HG03378 (cell line): ENCODE measurements at regions not wholly inside any gene's neighbourhood (a gene's known extent, or its start where the extent isn't known, plus 50 kb on each side); places are given as distances from the start of the nearest gene placed in this dataset.

Source experiments
- ATAC-seq: cut with Tn5 transposase; IDR thresholded peaks from one replicate; pipeline ENCODE4 v1.9.1; 2021; ENCODE audit warnings: mild to moderate bottlenecking, moderate library complexity; ENCODE audit not compliant: unreplicated experiment

DNA sequence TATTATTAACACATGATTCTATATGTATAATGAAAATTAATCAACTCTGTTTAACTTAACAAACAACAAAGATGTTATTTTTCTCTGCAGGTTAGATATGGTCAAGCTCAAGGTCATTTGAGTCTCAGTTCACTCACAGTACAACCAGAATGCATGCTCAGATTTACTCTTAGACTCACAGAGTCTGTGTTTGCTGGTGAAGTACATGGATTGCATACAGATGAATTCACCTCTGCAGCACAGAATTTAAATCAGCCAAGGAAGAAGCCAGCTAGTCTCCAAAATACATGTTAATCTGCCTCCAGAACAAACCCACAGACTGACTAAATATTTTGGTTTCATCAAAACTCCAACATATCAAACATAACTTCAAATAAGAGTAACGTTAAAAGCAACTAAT lies 424.5 kb downstream of the RAD51AP2 start:
- no peak for ATAC-seq

DNA sequence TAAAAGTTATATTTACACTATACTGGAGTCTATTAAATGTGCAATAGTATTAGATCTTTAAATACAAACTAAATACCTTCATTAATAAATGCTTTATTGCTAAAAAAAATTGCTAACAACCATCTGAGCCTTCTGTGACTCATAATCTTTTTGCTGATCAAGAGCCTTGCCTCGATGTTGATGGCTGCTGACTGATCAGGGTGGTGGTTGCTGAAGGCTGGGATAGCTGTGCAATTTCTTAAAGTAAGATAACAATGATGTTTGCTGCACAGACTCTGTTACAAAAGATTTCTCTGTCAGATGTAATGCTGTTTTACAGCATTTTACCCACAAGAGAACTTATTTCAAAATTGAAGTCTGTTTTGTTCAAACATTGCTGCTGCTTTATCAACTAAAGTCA lies 421.4 kb upstream of the CYRIA start:
- no peak for ATAC-seq

DNA sequence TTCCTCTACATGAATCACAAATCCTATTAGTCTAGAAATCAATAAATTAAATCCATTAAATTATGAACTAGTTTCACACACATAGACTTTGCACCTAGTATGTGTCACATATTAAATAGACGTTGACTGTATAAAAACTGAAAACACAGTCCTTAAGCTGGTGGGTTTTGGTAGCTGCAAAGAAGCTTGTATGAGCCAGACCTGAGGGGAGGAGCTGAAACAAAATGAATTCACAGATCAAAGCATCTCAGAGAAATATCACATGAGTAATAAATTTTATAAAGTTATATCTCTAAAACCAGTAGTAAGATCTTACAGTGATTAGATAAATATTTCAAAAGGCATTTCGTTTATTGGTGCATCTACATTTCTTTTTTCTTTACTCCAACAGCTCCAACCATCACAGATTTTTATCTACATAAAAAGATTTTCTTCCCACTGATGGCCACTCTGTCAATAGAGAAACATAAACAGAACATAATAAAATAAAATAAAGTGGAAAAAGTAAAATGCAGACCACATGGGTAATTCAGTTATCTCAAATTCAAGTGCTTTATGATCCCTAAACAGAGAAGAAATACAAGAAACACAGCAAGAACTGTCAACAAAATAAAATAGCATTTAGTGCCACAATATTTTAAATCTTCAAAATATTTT lies 420.0 kb upstream of the CYRIA start:
- ATAC-seq = no peak

DNA sequence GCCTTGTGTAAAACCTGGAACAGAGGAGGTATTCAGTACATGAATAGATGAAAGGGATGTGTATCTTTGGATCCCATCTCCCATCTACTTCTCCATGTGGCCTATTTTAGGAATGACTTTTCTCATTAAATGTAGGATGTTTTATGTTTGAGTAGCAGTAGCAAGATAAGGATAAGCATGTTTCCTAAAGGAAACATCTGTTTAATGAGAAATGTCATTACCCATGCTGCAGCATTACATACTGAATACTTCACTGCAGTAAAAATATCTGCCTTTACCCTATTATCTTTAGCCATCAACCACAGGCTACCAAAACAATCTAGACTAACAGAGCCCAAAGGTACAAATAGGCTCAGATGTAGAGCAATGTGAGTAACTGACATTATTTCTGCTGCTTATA lies 419.2 kb upstream of the CYRIA start:
- no peak for ATAC-seq

DNA sequence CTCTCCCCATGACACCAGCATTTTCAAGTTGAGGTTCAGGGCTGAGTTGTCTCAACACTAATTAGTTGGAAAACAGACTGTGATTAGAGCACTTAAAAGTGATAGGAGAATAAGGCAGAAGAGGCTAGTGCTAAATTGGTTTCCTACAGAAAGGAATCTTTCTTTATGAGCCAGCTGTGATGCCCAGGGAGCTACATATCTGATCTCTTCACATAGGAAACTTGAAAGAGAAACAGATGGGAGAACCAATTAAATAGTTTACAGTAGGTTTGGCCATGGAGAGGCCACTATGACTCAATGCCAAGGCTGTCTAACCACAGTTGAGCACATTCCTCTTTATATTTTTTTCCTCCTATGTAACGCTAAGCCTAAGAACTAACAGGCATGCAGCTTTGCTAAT lies 418.3 kb upstream of the CYRIA start:
- ATAC-seq = no peak

DNA sequence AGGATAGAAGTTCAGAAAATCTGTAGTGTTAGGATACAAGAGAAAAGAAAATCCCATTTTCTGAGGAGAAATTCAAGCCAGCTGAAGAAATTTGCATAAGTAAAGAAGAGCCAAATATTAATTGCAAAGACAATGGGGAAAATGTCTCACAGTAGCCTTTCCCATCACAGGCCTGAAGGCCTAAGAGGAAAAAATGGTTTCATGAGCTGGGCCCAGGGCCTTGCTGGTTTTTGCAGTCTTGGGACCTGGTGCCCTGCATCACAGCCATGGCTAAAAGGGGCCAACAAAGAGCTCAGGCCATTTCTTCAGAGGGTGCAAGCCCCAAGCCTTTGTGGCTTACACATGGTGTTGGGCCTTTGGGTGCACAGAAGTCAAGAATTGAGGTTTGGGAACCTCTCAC lies 413.6 kb upstream of the CYRIA start:
- ATAC-seq = no peak

DNA sequence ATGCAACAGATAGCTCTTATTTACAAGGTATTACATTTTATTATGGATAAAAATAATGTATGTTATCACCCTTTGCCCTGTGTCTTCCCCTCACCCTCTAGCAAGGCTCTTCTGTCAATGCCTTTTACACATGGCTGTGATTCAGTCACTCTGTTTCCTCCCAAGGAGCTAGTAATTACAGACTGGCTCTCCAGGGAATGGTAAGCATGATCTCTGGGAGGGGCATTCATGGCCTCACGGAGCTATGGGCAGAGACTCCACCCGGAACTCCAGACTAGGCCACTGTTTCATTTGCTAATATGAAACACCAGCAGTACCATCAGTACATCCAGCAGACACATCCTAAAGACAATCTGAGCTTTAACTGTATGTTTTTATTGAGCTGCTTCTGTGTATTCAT lies 410.9 kb upstream of the CYRIA start:
- no peak for ATAC-seq

DNA sequence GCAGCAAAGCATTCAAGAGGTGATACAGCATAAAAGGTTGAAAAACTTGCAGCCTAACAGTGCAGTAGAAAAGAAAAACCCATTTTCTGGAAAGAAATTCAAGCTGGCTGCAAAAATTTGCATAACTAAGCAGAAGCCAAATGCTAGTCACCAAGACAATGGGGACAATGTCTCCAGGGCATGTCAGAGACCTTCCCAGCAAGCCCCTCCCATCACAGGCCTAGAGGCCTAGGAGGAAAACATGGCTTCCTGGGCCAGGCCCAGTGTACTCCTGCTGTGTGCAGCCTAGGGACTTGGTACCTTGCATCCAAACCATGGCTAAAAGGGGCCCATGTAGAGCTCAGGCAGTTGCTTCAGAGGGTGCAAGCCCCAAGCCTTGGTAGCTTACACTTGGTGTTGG lies 405.1 kb upstream of the CYRIA start:
- no peak for ATAC-seq

DNA sequence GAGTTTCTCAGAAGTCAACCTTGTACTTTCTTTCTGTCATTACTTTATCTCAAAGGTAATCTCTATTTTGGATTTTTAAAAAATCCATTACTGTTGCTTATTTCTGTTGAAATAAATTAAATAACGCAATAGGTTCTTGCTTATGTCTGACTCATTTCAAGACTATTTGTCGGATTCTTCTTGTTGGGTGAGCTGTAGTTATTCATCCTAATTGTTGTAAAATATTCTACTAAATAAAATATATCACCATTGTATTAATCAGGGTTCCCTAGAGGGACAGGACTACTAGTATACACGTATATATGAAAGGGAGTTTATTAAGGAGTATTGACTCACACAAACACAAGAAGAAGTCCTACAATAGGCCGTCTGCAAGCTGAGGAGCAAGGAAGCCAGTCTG lies 403.9 kb upstream of the CYRIA start:
- ATAC-seq = no peak

DNA sequence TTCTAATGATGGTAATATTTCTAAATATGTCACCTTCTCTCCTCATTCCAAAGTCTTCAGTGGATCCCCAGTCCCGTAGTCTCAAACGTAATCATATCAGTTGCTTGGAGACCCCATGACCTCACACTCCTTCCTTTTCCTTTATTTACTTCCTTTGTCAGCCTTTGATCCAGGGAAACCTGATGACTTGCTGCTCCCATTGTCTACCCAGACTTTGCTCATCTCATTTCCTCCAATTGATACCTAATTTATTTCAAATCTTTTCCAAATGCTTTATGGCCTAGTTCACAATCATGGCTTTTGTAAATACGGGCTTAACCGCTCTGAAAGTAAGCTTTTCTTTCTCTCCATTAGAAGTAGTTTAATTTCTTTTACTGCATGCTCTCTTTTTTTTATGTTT lies 402.4 kb upstream of the CYRIA start:
- ATAC-seq = no peak

DNA sequence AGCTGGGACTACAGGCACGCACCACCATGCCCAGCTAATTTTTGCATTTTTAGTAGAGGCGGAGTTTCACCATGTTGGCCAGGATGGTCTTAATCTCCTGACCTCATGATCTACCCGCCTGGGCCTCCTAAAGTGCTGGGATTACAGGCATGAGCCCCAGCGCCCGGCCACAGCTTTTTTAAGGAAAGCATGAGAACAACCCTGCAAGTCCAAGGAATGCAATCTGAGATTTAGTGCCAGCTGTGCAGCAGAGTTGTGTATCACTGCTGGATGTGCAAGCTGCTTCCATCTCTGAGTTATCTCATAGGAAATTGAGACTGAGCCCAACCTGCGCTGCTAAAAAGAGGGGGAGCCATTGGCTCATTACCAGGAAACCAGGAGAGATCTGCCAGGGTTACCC lies 399.9 kb upstream of the CYRIA start:
- ATAC-seq = no peak

DNA sequence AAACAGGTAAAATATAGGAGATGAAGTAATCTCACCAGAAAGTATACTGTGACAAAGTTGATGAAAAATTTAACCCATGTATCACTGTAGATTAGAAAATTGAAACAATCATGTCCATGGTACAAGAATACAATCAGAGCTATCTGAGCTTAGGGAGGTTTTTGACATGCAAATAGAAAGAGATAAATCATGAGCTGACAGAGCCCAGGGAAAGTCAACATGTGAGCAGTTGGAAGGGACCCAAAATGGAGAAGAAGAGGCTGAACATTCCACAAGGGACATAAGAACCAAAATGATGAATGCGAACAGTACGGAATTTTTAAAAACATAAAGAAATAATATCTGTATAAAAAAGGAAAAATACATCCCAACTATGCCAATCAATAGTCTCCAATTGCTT lies 395.4 kb upstream of the CYRIA start:
- ATAC-seq = no peak

DNA sequence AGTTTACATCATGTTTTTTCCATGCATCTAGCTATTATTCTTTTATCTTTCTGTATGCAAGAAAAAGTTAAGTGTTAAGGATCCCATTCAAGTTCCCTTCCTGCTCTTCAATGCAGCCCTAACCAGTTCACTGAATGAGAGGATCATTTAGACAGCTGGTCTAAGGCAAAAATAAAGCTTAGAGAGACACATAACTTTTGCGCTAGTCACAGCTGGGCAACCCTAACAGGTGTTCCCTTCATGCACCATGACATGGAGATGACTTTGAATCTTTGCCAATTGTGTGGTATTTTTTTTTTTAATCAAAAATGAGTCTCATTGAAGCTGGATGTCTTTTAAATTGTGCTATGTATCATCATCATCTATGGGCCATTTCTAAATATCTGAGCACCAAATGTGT lies 393.8 kb upstream of the CYRIA start:
- no peak for ATAC-seq

DNA sequence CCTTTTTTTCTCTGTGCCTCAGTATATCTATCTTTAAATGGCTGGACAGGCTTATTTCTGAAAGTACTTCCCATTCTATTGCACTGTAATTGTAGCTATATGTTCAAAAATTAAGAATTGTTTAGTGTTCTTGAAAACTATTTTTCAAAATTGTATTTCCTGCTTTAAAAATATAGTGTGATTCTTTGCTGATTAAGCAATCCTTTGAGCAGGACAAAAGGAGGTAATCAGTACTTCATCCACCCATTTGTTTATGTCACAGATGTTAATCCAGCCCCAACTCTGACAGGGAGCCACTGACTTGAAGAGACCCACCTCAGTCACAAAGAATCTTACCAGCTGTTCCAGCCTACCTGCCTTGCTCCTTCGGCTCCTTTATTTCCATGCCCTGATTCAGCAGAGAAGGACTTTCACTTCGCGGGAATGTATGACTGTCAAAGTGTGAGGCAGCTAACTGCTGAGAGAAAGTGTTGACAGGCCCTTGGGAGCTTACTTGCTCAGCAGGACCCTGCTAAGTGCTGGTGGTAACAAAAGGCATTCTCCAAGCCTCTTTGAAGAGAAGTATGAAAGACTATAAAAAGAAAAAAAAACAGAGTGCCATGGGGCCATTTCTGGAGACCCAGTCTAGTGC lies 393.3 kb upstream of the CYRIA start:
- ATAC-seq = no peak

DNA sequence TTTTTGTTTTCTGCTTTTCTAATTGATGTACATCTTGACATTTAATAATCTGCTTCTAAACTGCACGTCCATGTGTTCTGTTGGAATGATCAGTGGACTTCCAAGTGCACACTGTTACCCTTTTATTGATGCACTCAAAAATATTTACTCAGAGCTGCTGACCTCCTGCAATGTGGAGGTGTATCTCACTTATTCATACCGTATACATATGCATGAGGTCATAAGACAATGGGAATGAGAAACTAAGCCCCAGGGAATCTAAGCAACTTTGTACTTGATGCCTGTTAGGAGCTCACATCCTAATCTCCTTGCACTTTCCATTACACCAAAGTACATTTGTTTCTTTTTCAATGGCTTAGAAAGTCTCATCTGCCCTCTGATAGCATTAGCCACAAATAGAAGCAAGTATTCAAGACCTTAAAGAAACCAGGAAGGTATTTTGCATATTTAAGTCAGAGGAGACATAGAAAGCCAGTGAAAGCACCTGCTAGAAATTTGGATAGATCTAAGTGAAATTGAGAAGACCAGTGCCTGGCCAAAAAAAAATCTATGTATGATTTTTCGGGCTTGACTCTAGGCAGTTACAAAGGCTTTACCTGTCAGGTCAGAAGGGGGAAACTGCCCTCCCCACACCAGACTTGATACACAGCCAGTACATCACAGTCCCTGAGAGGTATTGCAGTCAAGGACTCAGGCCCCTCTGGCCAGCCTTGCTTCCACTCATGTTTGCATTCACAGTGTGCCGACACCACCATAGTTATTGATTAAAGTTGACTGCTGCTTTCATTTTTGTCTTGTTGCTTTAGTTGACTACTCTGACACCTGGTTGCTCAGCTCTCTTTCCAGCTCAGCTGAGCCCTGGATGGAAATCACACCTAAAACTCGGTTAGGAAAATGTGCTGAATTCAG lies 391.7 kb upstream of the CYRIA start:
- ATAC-seq = no peak

DNA sequence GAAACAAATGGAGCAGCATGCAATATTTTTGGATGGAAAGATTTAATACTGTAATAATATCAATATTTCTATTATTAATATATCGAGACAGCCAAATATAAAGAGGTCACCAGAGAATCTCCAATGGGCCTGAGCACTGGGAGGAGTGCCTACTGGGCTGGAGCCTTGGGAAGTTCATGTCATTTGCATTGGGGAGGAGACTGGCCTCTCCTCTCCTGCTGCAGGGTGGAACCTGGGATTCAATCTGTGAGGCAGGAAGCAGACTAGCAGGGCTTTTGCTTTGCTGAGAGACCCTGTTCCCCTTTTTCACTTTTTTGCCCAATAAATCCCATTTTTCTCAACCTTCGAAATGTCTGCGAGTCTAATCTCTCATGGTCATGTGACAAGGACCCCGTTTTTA lies 390.6 kb upstream of the CYRIA start:
- ATAC-seq = no peak

DNA sequence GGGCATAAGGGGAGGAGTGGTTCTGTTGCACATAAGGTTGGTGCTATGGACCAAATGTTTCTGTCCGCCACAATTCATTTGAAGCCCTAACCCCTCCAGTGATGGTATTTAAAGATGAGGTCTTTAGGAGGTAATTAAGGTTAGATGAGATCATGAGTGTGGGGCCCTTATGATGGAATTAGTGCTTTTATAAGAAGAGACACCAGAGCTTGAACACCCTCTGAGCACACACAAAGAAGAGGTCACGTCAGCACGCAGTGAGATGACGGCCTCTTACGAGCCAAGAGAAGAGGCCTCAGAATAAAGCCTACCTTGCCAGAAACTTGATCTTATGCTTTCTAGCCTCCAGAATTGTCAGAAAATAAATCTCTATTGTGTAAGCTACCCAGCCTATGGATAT lies 386.4 kb upstream of the CYRIA start:
- ATAC-seq = no peak

DNA sequence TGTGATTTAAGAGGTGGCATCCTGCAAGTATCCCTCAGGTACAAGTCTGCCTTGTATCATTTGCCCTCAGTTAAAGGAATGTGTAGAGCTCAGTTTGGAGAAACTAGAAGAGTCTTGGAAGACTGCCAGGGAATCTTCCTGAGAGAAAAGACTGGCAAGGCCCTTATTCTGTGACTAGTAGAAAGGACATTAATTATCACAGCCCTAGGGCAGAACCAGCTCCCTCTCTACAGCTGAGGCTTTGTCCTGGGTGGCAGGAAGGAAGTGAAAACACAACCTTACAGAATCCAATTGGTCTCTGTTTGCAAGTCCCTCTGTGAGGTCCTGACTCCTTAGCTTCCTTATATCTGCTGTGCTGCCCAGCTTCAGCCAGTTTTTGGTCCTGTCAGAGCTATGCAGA lies 385.9 kb upstream of the CYRIA start:
- ATAC-seq = no peak

DNA sequence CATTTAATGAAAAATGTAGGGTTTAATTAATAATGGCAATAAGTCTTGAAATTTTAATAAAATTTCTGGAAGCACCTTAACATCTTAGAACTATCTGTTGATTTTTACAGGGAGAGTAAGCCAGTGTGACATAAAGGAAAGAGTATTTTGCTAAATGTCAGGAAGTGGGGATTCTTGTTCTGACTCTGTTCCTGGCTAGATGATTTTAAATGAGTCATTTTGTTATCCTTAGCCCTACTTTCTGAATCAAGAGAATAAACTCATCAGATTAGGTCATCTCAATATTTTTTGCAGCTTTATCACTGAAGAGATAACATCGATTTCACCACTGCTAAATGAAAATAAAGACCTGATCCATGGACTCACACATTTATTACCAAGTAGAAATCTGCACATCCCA lies 377.5 kb upstream of the CYRIA start:
- ATAC-seq = no peak

DNA sequence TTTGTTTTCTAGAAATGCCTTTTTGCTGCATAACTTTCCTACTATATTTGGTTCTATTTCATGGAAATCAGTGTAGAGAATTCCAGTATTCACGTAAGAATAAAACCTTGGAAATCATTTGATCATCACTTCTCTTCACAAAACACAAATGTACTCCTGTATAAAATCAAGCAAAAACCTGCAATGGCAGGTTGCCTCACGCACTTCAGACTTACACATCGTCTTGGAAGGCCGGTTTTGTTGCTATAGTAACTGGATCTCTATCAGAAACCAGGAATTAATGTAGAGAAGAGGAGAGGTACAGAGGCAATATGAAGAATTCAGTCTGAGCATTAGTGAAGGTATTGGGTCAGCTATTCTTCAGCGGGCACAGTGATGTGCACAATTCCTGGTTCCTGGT lies 370.7 kb upstream of the CYRIA start:
- no peak for ATAC-seq

DNA sequence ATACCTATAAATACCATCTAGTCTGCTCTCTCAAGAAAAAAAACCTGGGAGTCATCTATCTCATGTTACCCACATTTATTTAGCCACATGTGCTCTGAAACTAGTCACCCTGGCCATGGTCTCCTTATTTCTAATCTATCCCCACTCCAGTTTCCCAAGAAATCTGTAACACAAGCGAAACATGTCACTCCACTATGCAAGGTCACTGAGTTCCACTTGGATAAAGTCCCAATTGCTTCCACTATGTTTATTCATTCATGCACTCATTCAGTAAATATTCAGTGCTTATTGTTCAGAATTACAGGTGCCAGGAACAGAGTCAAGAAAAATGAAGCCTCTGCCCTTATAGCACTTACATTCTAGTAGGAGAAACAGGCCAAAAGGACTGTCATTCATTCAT lies 369.4 kb upstream of the CYRIA start:
- ATAC-seq = no peak

DNA sequence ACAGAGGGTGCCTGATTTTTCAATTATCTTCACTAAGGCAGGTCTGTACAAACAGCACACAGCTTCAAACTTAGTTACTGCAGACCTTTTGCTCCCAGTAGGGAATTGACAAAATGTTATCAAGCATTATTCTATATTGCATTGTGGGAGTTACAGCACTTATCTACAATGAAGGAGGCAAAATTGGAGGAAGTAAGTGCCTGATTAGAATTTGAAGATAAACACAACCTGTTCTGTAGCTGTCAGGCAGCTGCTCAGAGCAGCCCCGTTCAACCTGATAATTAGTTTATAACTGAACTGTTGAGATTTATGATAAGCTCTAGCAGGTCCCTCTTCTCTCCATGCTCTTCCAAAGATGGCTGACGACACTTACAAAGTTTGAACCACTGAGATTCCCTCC lies 364.4 kb upstream of the CYRIA start:
- ATAC-seq = no peak
